Kidney (tissue), 13 donors: ENCODE measurements at regions not wholly inside any gene's neighbourhood (a gene's known extent, or its start where the extent isn't known, plus 50 kb on each side); places are given as distances from the start of the nearest gene placed in this dataset.

ENCODE experiments used
- DNase-seq, 5 donors: peaks; one replicate each; pipeline ENCODE4 v3.0.0-alpha.2; 2013 to 2020
- FAIRE-seq: peaks from 2 replicates; lab custom pipeline; 2012; peaks lifted over from hg19 to GRCh38; lab: Jason Lieb, UNC
- H3K27ac ChIP-seq, 2 donors: one replicate each; pipeline ENCODE4 v1.7.0; 2013; ENCODE audit warnings: low read depth in 2 of 2, low read length in 2 of 2, inconsistent platforms in 1 of 2
- H3K27me3 ChIP-seq: one replicate; pipeline ENCODE4 v1.7.1; 2013; ENCODE audit warnings: low read length, inconsistent platforms; ENCODE audit not compliant: control insufficient read depth, insufficient read depth
- H3K36me3 ChIP-seq, 3 donors: one replicate each; pipeline versions ENCODE4 v1.7.0 to v1.7.1; 2013; ENCODE audit warnings: low read length in 3 of 3, control low read depth in 1 of 3, inconsistent platforms in 1 of 3; ENCODE audit not compliant: insufficient read depth in 3 of 3, control insufficient read depth in 2 of 3
- H3K4me1 ChIP-seq, 3 donors: one replicate each; pipeline versions ENCODE4 v1.7.0 to v1.7.1; 2013; ENCODE audit warnings: low read length in 3 of 3, inconsistent platforms in 1 of 3, low read depth in 1 of 3; ENCODE audit not compliant: control insufficient read depth in 2 of 3, insufficient read depth in 2 of 3
- H3K4me3 ChIP-seq, 3 donors: one replicate each; pipeline versions ENCODE4 v1.7.0 to v1.8.1; 2013; ENCODE audit warnings: low read length in 3 of 3, control low read depth in 1 of 3, inconsistent platforms in 1 of 3
- H3K9ac ChIP-seq, 3 donors: one replicate each; pipeline versions ENCODE4 v1.7.0 to v1.7.1; 2013; ENCODE audit warnings: low read length in 3 of 3, control low read depth in 1 of 3, inconsistent platforms in 1 of 3
- H3K9me3 ChIP-seq, 3 donors: one replicate each; pipeline versions ENCODE4 v1.7.0 to v1.7.1; 2013; ENCODE audit warnings: low read length in 3 of 3, control low read depth in 1 of 3, inconsistent platforms in 1 of 3; ENCODE audit not compliant: control insufficient read depth in 2 of 3, insufficient read depth in 1 of 3
- intact Hi-C: fragments of 100-400 bp; cut with DNase I; formaldehyde crosslinking; loops from one replicate; pipeline ENCODE4 v1.11.1; 2022
- TF ChIP-seq, protein P1 (sequence below): IDR thresholded peaks from 3 replicates; pipeline ENCODE4 v1.5.1; 2012; ENCODE audit warnings: mild to moderate bottlenecking, moderate library complexity, borderline replicate concordance; ENCODE audit not compliant: insufficient read depth; ENCODE audit errors: extremely low read depth
- donor health status: control.
- donor health status: control.
- donor health status: control.
- donor health status: control.
- donor health status: control.
- donor health status: DM: yes; HTN: yes; CAD: no.
- donor health status: Normal renal cell carcinoma (clear cell type).

DNA sequence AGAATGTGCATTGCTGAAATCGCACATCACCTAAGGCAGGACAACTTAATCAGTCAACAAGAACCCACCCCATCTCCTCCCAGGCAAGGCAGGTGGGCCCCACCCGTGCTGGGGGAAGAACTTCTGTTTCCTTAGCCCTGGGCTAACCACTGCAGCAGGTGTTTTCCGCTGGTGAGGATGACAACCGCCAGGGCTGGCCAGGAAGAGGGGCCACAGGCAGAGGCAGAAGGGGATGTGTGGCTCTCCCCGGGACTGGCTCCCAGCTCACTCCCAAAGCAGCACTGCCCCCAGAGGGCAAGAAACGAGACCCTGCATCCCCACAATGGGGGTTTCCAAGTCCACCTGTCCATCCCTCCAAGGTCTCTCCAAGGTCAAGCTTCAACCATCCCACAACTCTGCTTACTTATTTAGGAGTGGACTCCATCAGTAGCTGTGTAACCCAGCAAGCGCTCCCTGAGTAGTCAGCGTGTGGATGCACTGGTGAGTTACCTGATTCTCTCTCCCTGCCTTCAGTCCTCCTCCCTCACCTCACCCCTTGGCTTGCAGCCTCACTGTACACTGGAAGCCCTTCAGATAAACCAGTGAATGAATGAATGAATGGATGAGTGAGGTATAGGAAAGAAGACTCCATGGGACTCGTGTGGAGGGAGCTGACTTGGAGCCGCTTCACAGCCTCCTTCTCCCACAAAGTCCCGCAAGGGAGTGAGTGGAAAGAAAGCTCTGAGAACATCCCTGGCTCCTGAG is 168.2 kb upstream of the CST7 start:
- H3K27me3 ChIP-seq = no peaks in the 10 kb centered on the region
- FAIRE-seq (no peak), DNase-seq (peak in 1 of 5 donors; percentile 28)
- no peak overlapping the region for H3K4me3 ChIP-seq
- H3K27ac ChIP-seq = no peak overlapping the region
- intact Hi-C loops = no loop called here
- H3K9ac ChIP-seq = no peak overlapping the region
- no peaks in the 10 kb centered on the region for H3K9me3 ChIP-seq
- no peaks in the 10 kb centered on the region for H3K36me3 ChIP-seq
- TF ChIP-seq, protein P1, sequence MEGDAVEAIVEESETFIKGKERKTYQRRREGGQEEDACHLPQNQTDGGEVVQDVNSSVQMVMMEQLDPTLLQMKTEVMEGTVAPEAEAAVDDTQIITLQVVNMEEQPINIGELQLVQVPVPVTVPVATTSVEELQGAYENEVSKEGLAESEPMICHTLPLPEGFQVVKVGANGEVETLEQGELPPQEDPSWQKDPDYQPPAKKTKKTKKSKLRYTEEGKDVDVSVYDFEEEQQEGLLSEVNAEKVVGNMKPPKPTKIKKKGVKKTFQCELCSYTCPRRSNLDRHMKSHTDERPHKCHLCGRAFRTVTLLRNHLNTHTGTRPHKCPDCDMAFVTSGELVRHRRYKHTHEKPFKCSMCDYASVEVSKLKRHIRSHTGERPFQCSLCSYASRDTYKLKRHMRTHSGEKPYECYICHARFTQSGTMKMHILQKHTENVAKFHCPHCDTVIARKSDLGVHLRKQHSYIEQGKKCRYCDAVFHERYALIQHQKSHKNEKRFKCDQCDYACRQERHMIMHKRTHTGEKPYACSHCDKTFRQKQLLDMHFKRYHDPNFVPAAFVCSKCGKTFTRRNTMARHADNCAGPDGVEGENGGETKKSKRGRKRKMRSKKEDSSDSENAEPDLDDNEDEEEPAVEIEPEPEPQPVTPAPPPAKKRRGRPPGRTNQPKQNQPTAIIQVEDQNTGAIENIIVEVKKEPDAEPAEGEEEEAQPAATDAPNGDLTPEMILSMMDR = no peak
- peaks cover 2 to 7% (median 3%) of the 10 kb centered on the region in 3 donors for H3K4me1 ChIP-seq

- Histone ChIP-seq H3K36me3 (no peaks in the 10 kb centered on the region), H3K4me1 (peaks cover 2 to 7% (median 3%) of the 10 kb centered on the region in 3 donors), H3K27ac (no peak overlapping the region), H3K9ac (no peak overlapping the region), H3K27me3 (no peaks in the 10 kb centered on the region), H3K4me3 (no peak overlapping the region), H3K9me3 (no peaks in the 10 kb centered on the region)
- intact Hi-C loops = no loop called here
- TF ChIP-seq, protein P1 = peak; percentile 45
- FAIRE-seq (no peak), DNase-seq (peak in 2 of 5 donors; percentile 52)
Measured at GRCh38 chr20:24781418-24781980, 167.6 kb upstream of the CST7 start.

DNA sequence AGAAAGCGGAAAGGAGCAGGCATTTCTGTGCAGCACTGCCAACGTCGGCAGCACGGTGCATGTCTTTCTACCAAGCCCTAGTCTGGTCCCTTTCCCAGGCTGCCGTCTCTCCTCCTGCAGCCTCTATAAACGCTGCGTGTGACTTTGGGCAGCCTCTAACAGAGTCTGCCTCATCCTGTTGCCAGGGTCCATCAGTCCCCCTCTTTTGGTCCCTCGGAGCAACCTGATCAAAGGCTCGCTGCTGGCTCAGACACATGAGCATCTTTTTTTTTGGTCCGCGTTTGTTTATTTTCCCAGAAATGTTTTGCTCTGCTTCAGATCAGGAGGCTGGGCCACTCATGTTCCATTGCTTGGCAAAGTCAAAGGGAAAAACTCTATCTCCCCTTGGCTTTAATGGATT is 166.8 kb upstream of the CST7 start:
- Histone ChIP-seq H3K27me3 (no peaks in the 10 kb centered on the region), H3K4me1 (peaks cover 2 to 7% (median 3%) of the 10 kb centered on the region in 3 donors), H3K9me3 (no peaks in the 10 kb centered on the region), H3K9ac (no peak overlapping the region), H3K27ac (no peak overlapping the region), H3K4me3 (no peak overlapping the region), H3K36me3 (no peaks in the 10 kb centered on the region)
- TF ChIP-seq, protein P1 = no peak
- intact Hi-C loops = no loop called here
- FAIRE-seq (no peak), DNase-seq (peak in 1 of 5 donors; percentile 7)
